Hematopoietic multipotent progenitor cell treated with erythropoietin and hydrocortisone succinate and interleukin-3 and kit ligand, for 4 days (in vitro differentiated cells): ENCODE measurements at regions not wholly inside any gene's neighbourhood (a gene's known extent, or its start where the extent isn't known, plus 50 kb on each side); places are given as distances from the start of the nearest gene placed in this dataset.

ENCODE experiments used
- DNase-seq: peaks from one replicate; pipeline ENCODE4 v3.0.0-alpha.2; 2015

DNA sequence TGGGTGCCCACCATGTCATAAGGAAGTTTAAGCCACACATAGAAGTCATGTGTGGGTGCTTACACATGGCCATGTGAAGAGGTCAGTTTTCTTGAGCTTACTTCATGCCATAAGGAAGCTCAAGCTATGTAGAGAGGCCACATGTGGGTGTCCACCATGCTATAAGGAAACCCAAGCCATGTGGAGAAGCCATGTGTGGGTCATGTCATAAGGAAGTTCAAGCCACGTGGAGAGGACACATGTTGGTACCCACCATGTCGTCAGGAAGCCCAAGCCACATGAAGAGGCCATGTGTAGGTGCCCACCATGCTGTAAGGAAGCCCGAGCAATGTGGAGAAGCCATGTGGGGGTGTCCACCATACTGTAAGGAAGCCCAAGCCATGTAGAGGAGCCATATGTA, 1089.2 kb upstream of the AUTS2 start:
- no peak for DNase-seq

- DNase-seq = no peak
Observed at GRCh38 chr7:68509603-68510002, 1088.7 kb upstream of the AUTS2 start.

- DNase-seq = no peak
Observed at GRCh38 chr7:68511281-68511680, 1087.0 kb upstream of the AUTS2 start.

DNA sequence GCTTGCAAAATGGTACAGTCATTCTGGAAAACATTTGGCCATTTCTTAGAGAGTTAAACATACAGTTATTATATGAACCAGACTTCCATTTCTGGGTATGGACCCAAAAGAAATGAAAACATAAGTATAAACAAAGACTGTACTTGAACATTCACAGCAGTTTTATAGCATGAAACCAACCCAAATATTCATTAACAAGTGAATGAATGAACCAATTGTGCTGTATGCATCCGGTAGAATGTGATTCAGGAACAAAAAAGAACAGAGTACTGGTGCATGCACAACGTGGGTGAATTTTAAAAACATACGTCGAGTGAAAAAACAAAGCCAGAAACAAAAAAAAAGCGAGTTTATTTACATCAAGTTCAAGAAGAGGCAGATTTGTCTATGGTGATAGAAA, 1085.8 kb upstream of the AUTS2 start:
- DNase-seq = no peak

GRCh38 chr7:68518060-68518459, 1080.2 kb upstream of the AUTS2 start:
- no peak for DNase-seq

GRCh38 chr7:68524126-68524525, 1074.1 kb upstream of the AUTS2 start:
- DNase-seq = no peak

- no peak for DNase-seq
Observed at GRCh38 chr7:68529221-68529620, 1069.1 kb upstream of the AUTS2 start.

- no peak for DNase-seq
Observed at GRCh38 chr7:68535266-68535665, 1063.0 kb upstream of the AUTS2 start.

- no peak for DNase-seq
Observed at GRCh38 chr7:68537051-68537773, 1061.1 kb upstream of the AUTS2 start.

- DNase-seq = no peak
Observed at GRCh38 chr7:68537774-68538071, 1060.6 kb upstream of the AUTS2 start.

DNA sequence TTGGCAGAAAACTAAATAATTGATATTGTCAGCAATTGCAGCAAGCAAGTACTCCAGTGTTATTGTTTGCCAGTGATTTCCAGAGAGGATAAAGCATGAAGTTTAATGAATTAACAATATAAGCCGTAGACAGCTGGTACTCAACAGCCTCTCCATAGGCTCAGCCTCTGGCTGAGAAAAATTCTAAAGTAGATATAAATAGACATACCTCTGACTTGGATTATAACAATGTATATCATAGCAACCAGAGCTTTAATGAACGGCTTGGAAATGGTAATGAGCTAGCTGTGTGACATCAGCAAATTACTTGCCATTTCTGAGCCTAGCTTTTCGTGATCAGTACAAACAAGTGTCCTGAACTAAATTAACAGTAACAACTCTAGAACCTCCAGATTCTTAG, 1055.4 kb upstream of the AUTS2 start:
- no peak for DNase-seq

- no peak for DNase-seq
Observed at GRCh38 chr7:68544851-68545250, 1053.4 kb upstream of the AUTS2 start.

DNA sequence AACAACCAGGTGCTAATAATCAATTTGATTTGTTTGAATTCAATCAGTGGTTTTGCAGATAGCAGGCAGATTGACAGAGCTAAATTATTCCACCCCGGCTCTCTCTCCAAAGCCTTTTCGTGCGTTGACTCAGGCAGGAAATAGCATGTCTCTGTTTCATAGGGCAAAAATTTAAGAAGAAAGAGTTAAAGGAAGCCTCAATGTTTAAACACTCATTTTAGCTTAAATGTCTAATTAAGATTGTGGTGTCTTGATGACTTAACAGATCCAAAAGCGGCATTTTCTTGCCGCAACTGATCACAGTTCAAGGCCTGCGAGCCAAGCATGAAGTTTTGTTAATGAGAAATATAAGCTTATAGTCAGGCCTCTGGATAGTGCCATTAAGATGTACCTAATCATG, 1051.1 kb upstream of the AUTS2 start:
- no peak for DNase-seq

DNA sequence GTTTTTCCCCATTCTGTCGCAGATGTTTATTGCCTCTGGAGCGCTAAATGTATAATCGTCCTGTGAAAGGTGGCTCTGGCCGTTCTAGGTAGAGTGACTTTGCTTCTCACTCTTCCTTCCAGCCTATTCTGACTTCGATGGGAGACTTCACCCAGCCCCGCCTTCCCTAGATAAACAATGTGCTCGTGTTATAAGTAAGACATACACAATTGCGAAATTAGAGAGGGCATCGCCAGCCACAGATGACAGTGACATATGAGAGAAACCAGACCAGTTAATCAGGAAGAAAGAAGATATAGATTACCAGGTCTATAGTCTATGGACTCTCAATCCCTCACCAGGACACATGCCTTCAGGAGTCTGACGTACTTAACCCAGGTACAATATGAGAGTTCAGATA, 1050.5 kb upstream of the AUTS2 start:
- DNase-seq = no peak

GRCh38 chr7:68550027-68550426, 1048.2 kb upstream of the AUTS2 start:
- no peak for DNase-seq

DNA sequence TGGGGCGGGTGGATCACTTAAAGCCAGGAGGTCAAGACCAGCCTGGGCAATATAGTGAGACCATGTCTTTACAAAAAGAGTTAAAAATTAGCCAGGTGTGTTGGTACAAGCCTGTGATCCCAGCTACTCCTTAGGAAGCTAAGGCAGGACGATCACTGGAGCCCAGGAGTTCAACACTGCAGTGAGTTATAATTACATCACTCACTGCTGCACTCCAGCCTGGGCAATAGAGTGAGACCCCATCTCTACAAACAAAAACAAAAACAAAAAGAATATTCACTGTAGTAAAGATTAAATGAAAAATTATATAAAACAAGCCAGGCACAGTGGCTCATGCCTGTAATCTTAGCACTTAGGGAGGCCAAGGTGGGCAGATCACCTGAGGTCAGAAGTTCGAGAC, 1047.6 kb upstream of the AUTS2 start:
- DNase-seq = no peak

GRCh38 chr7:68556537-68556936, 1041.7 kb upstream of the AUTS2 start:
- no peak for DNase-seq

- no peak for DNase-seq
Observed at GRCh38 chr7:68559518-68559917, 1038.8 kb upstream of the AUTS2 start.

DNA sequence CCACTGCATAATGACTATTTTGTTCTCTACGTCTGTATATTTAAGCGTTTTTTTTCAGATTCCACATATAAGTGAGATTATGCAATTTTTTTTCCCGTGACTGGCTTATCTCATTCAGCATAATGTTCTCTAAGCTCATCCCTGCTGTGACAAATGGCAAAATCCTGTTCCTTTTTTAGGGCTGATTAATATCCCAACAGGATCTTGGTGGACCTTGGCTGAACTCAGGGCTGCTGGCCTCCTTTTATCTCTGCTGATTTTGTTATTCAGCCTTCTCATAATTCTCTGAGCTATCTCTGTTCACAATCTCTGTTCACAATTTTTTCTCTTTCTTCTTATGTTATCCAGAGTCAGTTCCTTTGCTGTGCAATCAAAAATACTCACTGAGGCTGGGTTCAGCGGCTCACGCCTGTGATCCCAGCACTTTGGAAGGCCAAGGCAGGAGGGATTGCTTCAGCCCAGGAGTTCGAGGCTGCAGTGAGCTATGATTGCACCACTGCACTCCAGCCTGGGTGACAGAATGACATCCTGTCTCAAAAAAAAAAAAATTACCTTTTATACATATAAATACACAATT, 1035.9 kb upstream of the AUTS2 start:
- DNase-seq = no peak

DNA sequence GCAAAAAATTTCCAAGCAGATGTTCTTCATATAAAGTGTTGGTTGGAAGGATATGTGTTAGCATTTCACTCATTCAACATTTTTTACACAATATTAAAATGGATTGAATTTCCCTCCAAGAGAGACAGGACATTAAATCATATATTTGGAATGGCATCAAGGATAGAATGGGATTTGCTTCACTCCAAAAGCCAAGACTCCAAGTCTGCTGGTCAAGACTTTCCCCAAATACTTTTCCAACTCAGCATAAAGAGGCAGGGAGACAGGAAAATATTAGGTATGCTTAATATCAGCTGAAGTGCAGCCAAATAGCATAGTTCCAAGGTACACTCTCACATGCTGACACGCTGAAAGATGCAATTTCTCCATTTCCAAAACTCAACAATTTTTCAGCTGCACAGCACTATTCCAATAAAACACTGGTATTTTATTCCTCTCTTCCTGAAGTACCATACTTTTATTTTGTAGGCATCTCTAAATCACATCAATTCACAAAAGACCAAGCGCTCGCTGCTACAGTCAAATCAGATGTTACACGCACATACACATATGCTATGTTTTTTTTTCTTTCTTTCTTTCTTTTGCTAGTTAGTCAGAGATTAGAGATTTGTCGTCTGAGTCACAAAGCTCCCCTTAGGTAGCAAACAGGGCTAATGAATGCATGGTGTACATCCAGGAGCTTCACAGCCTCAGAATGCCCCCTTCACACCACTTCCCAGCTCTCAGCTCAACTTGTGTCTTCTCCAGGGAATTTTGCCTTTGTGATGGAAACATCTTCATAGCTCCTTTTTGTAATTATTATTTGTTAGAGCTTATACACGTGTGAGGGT, 1033.8 kb upstream of the AUTS2 start:
- no peak for DNase-seq

DNA sequence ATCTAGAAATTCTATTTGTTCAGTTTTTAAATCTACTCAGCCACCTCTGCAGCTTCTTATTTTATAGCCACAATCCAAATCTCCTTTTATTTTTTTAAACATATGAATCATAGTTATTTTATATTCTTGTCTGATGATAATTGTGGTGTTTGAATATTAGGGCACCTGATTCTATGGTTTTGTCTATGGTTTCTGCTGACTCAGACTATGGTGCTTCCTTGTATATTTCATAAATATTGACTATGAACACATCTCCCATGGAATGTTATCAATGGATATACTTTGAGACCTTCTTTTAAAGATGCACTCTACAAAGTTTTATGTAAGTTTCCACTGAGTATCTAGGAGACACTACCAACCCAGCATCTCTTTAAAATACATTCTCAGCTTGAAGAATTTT, 1027.0 kb upstream of the AUTS2 start:
- no peak for DNase-seq

DNA sequence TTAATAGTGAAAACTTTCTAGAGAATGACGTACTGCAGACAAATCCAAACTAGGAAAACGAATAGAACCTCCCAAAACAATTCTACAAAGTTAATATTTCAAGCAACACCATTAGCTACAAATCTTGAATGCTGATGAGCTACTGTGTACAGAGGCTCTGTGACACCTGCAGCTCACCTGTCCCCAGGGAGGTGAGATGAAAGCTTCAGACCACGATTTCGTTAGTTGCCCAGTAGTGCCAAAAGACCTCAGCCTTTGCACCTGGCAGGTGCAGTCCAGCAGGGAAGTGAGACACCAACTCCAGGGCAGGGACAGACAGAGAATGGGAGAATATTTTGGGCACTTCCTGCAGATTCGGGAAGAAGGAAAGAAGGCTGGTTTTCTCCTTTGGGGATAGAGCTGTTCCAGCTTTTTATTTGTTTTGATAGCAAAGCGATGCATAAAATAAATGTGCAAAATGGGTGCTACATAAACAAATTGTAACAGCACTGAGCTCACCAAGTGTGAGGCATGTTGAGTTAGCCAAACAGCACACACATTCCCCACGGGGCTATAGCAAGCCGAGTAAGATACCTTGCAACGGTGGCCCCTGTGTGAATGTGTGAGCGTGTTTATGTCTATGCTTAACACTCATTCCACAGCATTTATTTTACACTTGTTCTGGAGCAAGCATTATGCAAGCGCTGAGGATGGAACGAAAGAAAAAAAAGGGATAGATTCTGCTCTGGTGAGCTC, 1024.8 kb upstream of the AUTS2 start:
- no peak for DNase-seq

DNA sequence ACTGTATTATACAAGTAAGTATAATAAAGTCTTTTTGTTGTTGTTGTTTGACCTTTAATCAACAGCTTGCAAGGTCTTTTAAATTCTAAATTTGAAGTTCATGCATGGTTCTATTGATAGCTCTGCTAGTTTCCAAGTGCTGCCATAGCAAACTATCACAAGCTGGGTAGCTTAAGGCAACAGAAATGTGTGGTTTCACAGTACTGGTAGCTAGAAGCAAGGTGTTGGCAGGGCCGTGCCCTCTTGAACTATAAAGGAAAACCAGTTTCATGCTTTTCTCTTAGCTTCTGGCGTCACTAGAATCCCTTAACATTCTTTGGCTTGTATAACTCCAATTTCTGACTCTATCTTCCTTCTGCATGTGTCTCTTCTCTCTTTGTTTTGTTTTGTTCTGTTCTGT, 1021.9 kb upstream of the AUTS2 start:
- no peak for DNase-seq

DNA sequence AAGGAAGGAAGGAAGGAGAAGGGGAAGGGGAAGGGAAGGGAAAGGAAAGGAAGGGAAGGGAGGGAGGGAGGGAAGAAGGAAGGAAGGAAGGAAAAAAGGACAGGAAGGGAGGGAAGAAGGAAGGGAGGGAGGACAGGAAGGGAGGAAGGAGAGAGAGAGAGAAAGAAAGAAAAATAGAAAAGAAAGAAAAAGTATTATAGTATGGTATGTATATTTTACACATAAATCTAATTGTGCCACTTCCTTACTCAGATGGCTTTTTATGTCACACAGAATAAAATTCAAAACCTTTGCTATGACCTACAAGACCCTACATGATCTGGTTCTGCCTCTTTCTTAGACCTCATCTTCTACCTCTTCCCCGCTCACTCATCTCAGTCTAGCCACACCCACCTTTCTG, 1016.9 kb upstream of the AUTS2 start:
- no peak for DNase-seq
